ENCODE measurements at regions not wholly inside any gene's neighbourhood (a gene's known extent, or its start where the extent isn't known, plus 50 kb on each side); places are given as distances from the start of the nearest gene placed in this dataset.

- TF ChIP-seq REST (IDR thresholded peaks at IDR 0.05) (no peak), CTCF (IDR thresholded peaks at IDR 0.05) (no peak), POLR2A (IDR thresholded peaks at IDR 0.05; ENCODE audit: low read length) (no peak)
Measured at GRCh38 chr3:70621451-70621850, 309.0 kb upstream of the MDFIC2 start.

All from A549 (cell line).